H1 (cell line): ENCODE measurements at regions not wholly inside any gene's neighbourhood (a gene's known extent, or its start where the extent isn't known, plus 50 kb on each side); places are given as distances from the start of the nearest gene placed in this dataset.

Experiments
- EGR1 ChIP-seq: IDR thresholded peaks from 2 replicates; pipeline ENCODE4 v1.6.1; 2011; ENCODE audit warnings: low read depth, low read length, borderline replicate concordance
- TF ChIP-seq, protein P1 (sequence below), 3 experiments: IDR thresholded peaks; 1 replicate in 2 of 3; 2 replicates in 1 of 3; pipeline versions ENCODE4 v1.5.1 to v1.6.1; 2011; ENCODE audit warnings: low read length in 3 of 3, mild to moderate bottlenecking in 3 of 3, inconsistent platforms in 2 of 3, low read depth in 1 of 3, moderate library complexity in 1 of 3; ENCODE audit not compliant: insufficient read depth in 1 of 3; ENCODE audit errors: control extremely low read depth in 1 of 3

DNA sequence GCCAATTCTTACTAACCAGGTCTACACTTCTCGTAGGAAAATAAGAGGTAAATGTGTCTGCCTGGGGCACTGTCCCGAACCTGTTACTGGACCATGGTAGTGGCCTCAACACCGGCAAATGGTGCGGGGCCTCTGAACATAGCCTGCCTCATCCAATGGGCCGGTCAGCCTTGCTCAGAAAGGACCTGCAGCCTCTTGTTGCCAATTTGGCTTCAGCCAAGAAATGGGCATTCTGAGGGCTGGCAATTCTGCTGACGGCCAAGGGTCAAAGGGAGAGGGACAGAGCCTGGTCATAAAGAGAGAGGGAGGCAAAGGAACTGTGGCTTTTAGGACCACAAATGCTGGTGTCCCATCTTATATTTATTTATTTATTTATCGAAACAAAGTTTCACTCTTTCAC, 69.5 kb upstream of the ATP6AP2 start (continued):
- TF ChIP-seq, protein P1, sequence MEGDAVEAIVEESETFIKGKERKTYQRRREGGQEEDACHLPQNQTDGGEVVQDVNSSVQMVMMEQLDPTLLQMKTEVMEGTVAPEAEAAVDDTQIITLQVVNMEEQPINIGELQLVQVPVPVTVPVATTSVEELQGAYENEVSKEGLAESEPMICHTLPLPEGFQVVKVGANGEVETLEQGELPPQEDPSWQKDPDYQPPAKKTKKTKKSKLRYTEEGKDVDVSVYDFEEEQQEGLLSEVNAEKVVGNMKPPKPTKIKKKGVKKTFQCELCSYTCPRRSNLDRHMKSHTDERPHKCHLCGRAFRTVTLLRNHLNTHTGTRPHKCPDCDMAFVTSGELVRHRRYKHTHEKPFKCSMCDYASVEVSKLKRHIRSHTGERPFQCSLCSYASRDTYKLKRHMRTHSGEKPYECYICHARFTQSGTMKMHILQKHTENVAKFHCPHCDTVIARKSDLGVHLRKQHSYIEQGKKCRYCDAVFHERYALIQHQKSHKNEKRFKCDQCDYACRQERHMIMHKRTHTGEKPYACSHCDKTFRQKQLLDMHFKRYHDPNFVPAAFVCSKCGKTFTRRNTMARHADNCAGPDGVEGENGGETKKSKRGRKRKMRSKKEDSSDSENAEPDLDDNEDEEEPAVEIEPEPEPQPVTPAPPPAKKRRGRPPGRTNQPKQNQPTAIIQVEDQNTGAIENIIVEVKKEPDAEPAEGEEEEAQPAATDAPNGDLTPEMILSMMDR (IDR thresholded peaks at IDR 0.05; ENCODE audit: control extremely low read depth in 1 of 3, insufficient read depth in 1 of 3, low read depth in 1 of 3, low read length in 3 of 3): no peak
- no peak for TF ChIP-seq EGR1
